Tibial artery (tissue), 4 donors: ENCODE measurements at regions not wholly inside any gene's neighbourhood (a gene's known extent, or its start where the extent isn't known, plus 50 kb on each side); places are given as distances from the start of the nearest gene placed in this dataset.
A peak's percentile ranks its signal among the peaks of the same experiment; 100 is the strongest.
"Not testable (repeated sequence)": the region's sequence is repeated elsewhere in the genome, so short reads cannot be mapped to it uniquely, and the experiment has no call there.

Experiments
- DNase-seq, 2 donors: peaks; one replicate each; pipeline ENCODE4 v3.0.0-alpha.2; 2019
- H3K27ac ChIP-seq, 2 donors: fragments of 200-600 bp; sonication (generic) in 1 of 2; 1 replicate in 1 of 2; 2 replicates in 1 of 2; pipeline ENCODE4 v1.5.1; 2018 to 2019; ENCODE audit warnings: mild to moderate bottlenecking in 1 of 2
- H3K27me3 ChIP-seq, 2 donors: fragments of 200-600 bp; sonication (generic) in 1 of 2; one replicate each; pipeline versions ENCODE4 v1.5.1 to v1.6.0; 2016 to 2019
- H3K36me3 ChIP-seq, 3 donors: fragments of 200-600 bp; sonication (generic) in 2 of 3; one replicate each; pipeline ENCODE4 v1.5.1; 2016 to 2019; ENCODE audit warnings: mild to moderate bottlenecking in 2 of 3
- H3K4me1 ChIP-seq, 4 donors: fragments of 200-600 bp; sonication (generic) in 2 of 4; 1 replicate in 3 of 4; 2 replicates in 1 of 4; pipeline ENCODE4 v1.5.1; 2016 to 2019
- H3K4me3 ChIP-seq, 2 donors: fragments of 200-600 bp; sonication (generic) in 1 of 2; 1 replicate in 1 of 2; 2 replicates in 1 of 2; pipeline ENCODE4 v1.5.1; 2018 to 2019; ENCODE audit warnings: mild to moderate bottlenecking in 2 of 2
- H3K9me3 ChIP-seq, 3 donors: fragments of 200-600 bp; sonication (generic) in 1 of 3; one replicate each; pipeline ENCODE4 v1.5.1; 2016 to 2019
- intact Hi-C: fragments of 100-400 bp; cut with DNase I; formaldehyde crosslinking; loops from one replicate; pipeline ENCODE4 v1.15.0; 2023; ENCODE audit warnings: low total_unique reads
- TF ChIP-seq, protein P1 (sequence below), 2 experiments: fragments of 200-600 bp in 1 of 2; fragments of 450-650 bp in 1 of 2; IDR thresholded peaks; one replicate each; pipeline ENCODE4 v1.5.1; 2017 to 2019; ENCODE audit warnings: antibody characterized with exemption in 2 of 2, mild to moderate bottlenecking in 1 of 2, moderate library complexity in 1 of 2

DNA sequence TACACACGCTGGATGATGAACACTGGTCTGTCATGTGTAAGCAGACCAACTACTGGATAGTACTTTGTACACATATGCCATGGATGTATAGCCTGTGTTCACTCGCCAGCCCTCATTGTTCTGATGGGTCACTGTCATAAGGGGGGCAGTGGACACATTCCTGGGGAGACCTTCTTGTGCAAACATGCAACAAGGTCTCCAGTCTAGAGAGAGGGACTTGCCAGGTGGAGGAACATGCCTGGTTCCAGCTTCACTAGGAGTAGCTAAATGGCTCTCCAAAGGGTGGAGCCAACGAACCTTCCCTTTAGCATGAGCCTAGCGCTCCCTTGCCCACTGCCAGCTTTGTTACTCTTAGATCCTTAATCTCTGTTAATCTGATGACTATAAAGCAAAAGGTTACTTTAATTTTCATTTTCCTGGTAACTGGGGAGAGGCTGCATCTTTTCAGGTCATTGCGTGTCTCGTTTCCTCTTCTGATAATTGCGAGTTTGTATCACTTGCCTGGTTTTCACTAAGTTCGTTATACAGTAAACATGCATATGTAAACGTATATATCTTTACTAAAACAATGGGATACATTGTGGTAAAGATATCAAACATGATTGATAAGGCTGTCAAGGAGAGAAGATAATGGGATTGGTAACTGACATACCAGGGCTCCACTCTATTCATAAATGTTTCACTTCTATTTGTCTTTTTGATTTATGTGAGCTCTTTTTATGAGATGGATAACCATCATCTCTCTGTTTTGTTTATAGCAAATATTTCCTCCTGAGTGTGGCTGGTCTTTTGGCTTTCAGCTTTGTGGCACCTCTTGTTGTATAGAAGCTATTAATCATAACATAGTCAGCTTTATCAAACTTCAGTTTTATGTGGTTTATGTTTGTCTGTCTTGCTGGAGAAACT is 235.2 kb upstream of the SGCG start:
- Histone ChIP-seq H3K4me1 (no peaks in the 10 kb centered on the region), H3K36me3 (no peaks in the 10 kb centered on the region), H3K27me3 (peaks cover 0 to 3% of the 10 kb centered on the region in 2 donors), H3K4me3 (no peak overlapping the region), H3K9me3 (no peaks in the 10 kb centered on the region), H3K27ac (no peak overlapping the region)
- no peak for DNase-seq
- TF ChIP-seq, protein P1, sequence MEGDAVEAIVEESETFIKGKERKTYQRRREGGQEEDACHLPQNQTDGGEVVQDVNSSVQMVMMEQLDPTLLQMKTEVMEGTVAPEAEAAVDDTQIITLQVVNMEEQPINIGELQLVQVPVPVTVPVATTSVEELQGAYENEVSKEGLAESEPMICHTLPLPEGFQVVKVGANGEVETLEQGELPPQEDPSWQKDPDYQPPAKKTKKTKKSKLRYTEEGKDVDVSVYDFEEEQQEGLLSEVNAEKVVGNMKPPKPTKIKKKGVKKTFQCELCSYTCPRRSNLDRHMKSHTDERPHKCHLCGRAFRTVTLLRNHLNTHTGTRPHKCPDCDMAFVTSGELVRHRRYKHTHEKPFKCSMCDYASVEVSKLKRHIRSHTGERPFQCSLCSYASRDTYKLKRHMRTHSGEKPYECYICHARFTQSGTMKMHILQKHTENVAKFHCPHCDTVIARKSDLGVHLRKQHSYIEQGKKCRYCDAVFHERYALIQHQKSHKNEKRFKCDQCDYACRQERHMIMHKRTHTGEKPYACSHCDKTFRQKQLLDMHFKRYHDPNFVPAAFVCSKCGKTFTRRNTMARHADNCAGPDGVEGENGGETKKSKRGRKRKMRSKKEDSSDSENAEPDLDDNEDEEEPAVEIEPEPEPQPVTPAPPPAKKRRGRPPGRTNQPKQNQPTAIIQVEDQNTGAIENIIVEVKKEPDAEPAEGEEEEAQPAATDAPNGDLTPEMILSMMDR (IDR thresholded peaks at IDR 0.05) = no peak
- intact Hi-C loops = loop anchor here (10.0 kb wide), 1 partner anchor 1419 kb away; no protein-coding TSS in a partner anchor

DNA sequence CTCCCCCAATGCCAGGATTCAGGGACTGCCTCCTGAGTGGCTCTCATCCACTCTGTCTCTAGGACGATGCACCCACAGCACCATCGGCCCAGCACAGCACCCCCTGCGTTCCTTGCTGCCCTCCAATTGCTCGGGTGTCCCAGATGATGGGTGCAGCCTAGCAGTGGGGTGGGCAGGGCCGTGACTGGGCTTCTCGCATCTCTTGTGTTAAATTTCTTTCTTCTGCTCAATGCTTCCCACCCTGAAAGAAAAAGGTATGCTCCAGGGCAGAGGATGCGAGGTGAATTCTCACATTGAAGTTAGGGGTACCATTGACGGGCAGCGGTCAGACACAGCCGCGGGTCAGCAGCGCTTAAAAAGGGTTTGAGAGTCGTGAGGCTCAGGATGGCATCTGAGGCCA is 232.4 kb upstream of the SGCG start:
- Histone ChIP-seq H3K27me3 (peaks cover 0 to 3% of the 10 kb centered on the region in 2 donors), H3K4me3 (no peak overlapping the region), H3K4me1 (no peaks in the 10 kb centered on the region), H3K27ac (no peak overlapping the region), H3K36me3 (no peaks in the 10 kb centered on the region), H3K9me3 (peaks cover 0 to 12% (median 0%) of the 10 kb centered on the region in 3 donors)
- intact Hi-C loops = loop anchor here (10.0 kb wide), 1 partner anchor 1416 kb away; no protein-coding TSS in a partner anchor
- DNase-seq = no peak
- TF ChIP-seq, protein P1 (IDR thresholded peaks at IDR 0.05) = no peak

DNA sequence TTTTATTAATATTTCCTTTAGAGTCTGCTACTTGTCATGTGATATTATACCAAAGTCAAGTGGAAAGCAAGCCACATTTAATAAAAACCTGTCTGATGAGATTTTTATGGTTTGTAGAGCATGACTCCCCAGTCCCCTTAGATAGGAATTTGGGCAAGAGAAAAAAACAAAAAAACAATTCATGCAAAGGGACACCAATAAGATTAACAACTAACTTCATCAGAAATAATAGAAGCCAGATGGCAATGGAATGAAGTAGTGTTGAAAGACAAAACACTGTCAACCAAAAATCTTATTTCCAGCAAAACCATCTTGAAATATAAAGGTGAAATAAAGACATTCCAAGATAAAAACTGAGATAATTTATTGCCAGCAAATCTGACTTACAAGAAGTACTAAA is 228.8 kb upstream of the SGCG start:
- H3K36me3 ChIP-seq, DNase-seq, H3K27ac ChIP-seq, intact Hi-C loops, H3K4me3 ChIP-seq, H3K4me1 ChIP-seq, H3K27me3 ChIP-seq: not testable (repeated sequence)
- H3K9me3 ChIP-seq = peaks cover 0 to 12% (median 0%) of the 10 kb centered on the region in 3 donors

DNA sequence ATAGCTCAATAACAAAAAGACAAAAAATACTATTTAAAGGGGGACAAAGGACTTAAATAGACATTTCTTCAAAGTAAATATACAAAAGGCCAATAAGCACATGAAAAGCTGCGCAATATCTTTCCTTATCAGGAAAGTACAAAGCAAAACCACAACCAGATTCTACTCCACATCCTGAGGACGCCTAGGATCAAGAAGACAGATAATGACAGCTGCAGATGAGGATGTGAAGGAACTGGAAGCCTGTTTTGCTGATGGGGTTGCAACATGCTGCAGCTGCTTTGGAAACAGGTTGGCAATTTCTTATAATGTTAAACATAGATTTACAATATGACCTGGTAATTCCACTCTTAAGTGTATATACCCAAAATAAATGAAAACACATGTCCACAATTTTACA is 225.6 kb upstream of the SGCG start:
- H3K4me1 ChIP-seq, H3K36me3 ChIP-seq, intact Hi-C loops, H3K27ac ChIP-seq, H3K4me3 ChIP-seq, H3K27me3 ChIP-seq, DNase-seq: not testable (repeated sequence)
- peaks cover 0 to 12% (median 0%) of the 10 kb centered on the region in 3 donors for H3K9me3 ChIP-seq

DNA sequence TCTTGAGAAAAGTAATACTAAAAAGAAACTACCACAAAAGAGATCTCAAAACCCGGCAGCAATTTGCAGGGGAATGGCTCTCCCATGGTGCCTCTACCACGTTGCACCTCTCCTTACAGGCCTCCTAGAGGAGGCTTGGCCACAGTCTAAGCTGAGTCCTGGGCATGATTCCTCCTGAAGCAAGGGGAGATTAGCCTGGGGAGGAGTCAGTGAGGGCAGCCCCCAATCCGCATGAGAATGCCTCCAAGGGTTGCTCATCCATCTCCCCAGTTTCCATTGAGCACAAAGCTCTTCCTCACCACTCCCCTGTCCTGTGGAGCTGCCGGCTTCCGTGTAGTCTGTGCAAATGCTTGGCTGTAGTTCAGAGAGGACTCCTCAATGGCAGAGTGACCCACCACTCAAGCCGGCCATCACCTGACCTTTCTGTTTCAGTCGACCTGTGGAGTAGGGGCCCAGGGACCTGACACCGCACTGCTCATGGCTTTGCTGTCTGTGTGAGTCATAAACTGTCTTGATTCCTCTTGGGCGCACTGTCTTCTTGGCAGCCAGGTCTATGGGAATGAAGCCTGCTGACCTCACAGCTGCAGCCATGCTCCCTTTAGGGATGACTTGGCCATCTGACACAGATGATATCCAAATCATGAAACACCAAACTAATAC is 224.2 kb upstream of the SGCG start:
- H3K36me3 ChIP-seq, H3K4me1 ChIP-seq, H3K27ac ChIP-seq, intact Hi-C loops, H3K9me3 ChIP-seq, H3K27me3 ChIP-seq, H3K4me3 ChIP-seq: not testable (repeated sequence)
- DNase-seq = peak in 1 of 2 donors; percentile 35

DNA sequence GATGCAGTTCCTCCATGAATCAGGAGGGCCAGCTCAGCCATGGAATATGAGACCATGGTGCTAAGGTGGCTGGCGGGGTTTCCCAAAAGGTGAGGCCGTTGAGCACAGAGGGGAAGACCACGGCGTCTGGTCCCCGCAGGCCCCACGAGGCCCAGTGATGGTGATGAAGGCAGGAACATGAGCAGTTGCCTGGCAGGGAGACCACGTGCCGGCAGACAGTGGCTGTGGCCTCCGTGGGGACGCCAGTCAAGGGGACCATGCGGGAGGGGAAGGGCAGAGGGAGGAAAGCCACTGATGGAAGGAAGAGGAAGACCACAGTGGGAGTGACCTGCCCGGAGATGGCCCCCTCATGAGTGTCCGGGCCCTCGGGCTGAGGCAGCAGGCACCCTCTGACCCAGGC is 220.9 kb upstream of the SGCG start:
- H3K9me3 ChIP-seq, H3K27me3 ChIP-seq: not testable (repeated sequence)

DNA sequence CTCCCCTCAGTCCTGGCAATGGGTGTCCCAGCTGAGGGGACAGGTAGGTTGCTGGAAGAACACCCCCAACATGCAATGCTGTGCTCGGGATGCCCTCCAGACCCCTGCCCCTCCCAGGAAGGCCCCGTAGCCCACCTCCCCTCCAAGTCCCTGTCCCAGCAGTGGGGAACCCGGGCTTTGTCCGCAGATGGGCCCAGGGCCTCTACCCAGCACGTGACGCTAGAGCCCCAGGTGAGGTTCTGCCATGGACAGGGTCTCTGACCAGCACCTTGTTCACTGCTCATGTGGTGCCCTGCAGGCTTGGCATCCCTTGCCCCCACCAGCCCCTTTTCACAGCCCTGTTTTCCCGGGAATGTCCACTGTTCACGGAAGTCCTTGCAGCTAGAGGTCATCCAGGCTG is 220.0 kb upstream of the SGCG start:
- intact Hi-C loops = no loop called here
- H3K4me1 ChIP-seq = no peaks in the 10 kb centered on the region
- no peaks in the 10 kb centered on the region for H3K9me3 ChIP-seq
- H3K4me3 ChIP-seq = no peak overlapping the region
- TF ChIP-seq, protein P1 (IDR thresholded peaks at IDR 0.05) = no peak
- H3K36me3 ChIP-seq = no peaks in the 10 kb centered on the region
- H3K27me3 ChIP-seq = no peaks in the 10 kb centered on the region
- DNase-seq = peak in 1 of 2 donors; percentile 51
- no peak overlapping the region for H3K27ac ChIP-seq

More for the DNA sequence above, 220.9 kb upstream of the SGCG start:
- H3K4me1 ChIP-seq, H3K36me3 ChIP-seq, H3K4me3 ChIP-seq, DNase-seq, H3K27ac ChIP-seq, intact Hi-C loops: not testable (repeated sequence)

DNA sequence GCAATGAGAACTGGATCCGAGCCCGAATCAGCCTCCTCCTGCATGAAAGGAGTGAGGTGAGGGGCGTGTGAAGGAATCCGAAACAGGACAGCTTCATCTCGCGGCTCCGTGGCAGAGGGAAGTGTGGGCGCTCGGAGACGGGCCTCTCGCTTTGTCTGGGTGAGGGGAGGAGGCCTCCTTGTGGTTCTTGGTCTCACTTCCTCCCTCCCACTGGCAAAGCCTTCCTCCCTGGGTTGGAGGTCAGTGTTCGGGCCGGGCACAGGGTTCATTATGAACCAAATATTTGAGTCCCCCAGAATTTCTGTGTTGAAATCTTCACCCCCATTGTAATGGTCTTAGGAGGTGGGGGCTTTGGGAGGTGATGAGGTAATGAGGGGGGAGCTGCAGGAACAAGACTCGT is 219.4 kb upstream of the SGCG start:
- H3K4me1 ChIP-seq, H3K36me3 ChIP-seq, intact Hi-C loops, H3K27me3 ChIP-seq, DNase-seq, H3K27ac ChIP-seq, H3K4me3 ChIP-seq, H3K9me3 ChIP-seq: not testable (repeated sequence)
